HG03378 (cell line): ENCODE measurements at regions not wholly inside any gene's neighbourhood (a gene's known extent, or its start where the extent isn't known, plus 50 kb on each side); places are given as distances from the start of the nearest gene placed in this dataset.

Experiments used
- ATAC-seq: cut with Tn5 transposase; IDR thresholded peaks from one replicate; pipeline ENCODE4 v1.9.1; 2021; ENCODE audit warnings: mild to moderate bottlenecking, moderate library complexity; ENCODE audit not compliant: unreplicated experiment

GRCh38 chr2:126437016-126437415 lies 218.9 kb upstream of the GYPC start:
- ATAC-seq: no peak

GRCh38 chr2:126444512-126444911 lies 211.4 kb upstream of the GYPC start:
- ATAC-seq: no peak

GRCh38 chr2:126446106-126446695 lies 209.8 kb upstream of the GYPC start:
- no peak for ATAC-seq

- no peak for ATAC-seq
Measured at GRCh38 chr2:126448611-126449010, 207.3 kb upstream of the GYPC start.

- ATAC-seq: peak; percentile 99
Measured at GRCh38 chr2:126449677-126450076, 206.3 kb upstream of the GYPC start.

- no peak for ATAC-seq
Measured at GRCh38 chr2:126463892-126464674, 191.9 kb upstream of the GYPC start.

GRCh38 chr2:126467367-126468054 lies 188.4 kb upstream of the GYPC start:
- ATAC-seq: peak; percentile 98

- no peak for ATAC-seq
Measured at GRCh38 chr2:126475031-126475430, 180.9 kb upstream of the GYPC start.

GRCh38 chr2:126476691-126477090 lies 179.3 kb upstream of the GYPC start:
- no peak for ATAC-seq

GRCh38 chr2:126480033-126480432 lies 175.9 kb upstream of the GYPC start:
- no peak for ATAC-seq

- no peak for ATAC-seq
Measured at GRCh38 chr2:126482582-126483464, 173.1 kb upstream of the GYPC start.

- ATAC-seq: peak; percentile 51
Measured at GRCh38 chr2:126494593-126494992, 161.4 kb upstream of the GYPC start.

- ATAC-seq: no peak
Measured at GRCh38 chr2:126495189-126495588, 160.8 kb upstream of the GYPC start.

- peak; percentile 97 for ATAC-seq
Measured at GRCh38 chr2:126496493-126496892, 159.5 kb upstream of the GYPC start.

GRCh38 chr2:126503476-126503875 lies 152.5 kb upstream of the GYPC start:
- no peak for ATAC-seq

- no peak for ATAC-seq
Measured at GRCh38 chr2:126504949-126505348, 151.0 kb upstream of the GYPC start.

- no peak for ATAC-seq
Measured at GRCh38 chr2:126506786-126507185, 149.2 kb upstream of the GYPC start.

GRCh38 chr2:126507425-126507911 lies 148.5 kb upstream of the GYPC start:
- ATAC-seq: no peak

- ATAC-seq: no peak
Measured at GRCh38 chr2:126510356-126510755, 145.6 kb upstream of the GYPC start.

- no peak for ATAC-seq
Measured at GRCh38 chr2:126510960-126511359, 145.0 kb upstream of the GYPC start.

- no peak for ATAC-seq
Measured at GRCh38 chr2:126512026-126512425, 143.9 kb upstream of the GYPC start.
